Liver (tissue), 3 donors: ENCODE measurements at regions not wholly inside any gene's neighbourhood (a gene's known extent, or its start where the extent isn't known, plus 50 kb on each side); places are given as distances from the start of the nearest gene placed in this dataset.

Experiments
- CTCF ChIP-seq: fragments of 150-350 bp; IDR thresholded peaks from 2 replicates; pipeline ENCODE4 v1.5.1; 2017; ENCODE audit warnings: improper control_type of control experiment, low read depth, low read length; ENCODE audit not compliant: missing input control
- EGR1 ChIP-seq, 2 donors: IDR thresholded peaks; 2 replicates each; pipeline ENCODE4 v1.6.1; 2016 to 2018; ENCODE audit warnings: antibody characterized with exemption in 2 of 2, low read depth in 2 of 2
- GABPA ChIP-seq, 2 donors: IDR thresholded peaks in 1 of 2; conservative IDR thresholded peaks in 1 of 2; 2 replicates each; pipeline ENCODE4 v1.6.1; 2016; ENCODE audit warnings: antibody characterized with exemption in 2 of 2, mild to moderate bottlenecking in 1 of 2, moderate library complexity in 1 of 2
- MAX ChIP-seq: IDR thresholded peaks from 2 replicates; pipeline ENCODE4 v1.6.1; 2016; ENCODE audit warnings: antibody characterized with exemption
- RAD21 ChIP-seq, 2 donors: IDR thresholded peaks; 2 replicates each; pipeline ENCODE4 v1.6.1; 2016; ENCODE audit warnings: antibody characterized with exemption in 2 of 2, mild to moderate bottlenecking in 2 of 2
- REST ChIP-seq: IDR thresholded peaks from 2 replicates; pipeline ENCODE4 v1.6.1; 2016; ENCODE audit warnings: antibody characterized with exemption, mild to moderate bottlenecking
- SP1 ChIP-seq: IDR thresholded peaks from 2 replicates; pipeline ENCODE4 v1.6.1; 2018; ENCODE audit warnings: antibody characterized with exemption, mild to moderate bottlenecking
- TAF1 ChIP-seq: conservative IDR thresholded peaks from 2 replicates; pipeline ENCODE4 v1.6.1; 2016; ENCODE audit warnings: antibody characterized with exemption, mild to moderate bottlenecking
- donor health status: healthy.
- donor health status: healthy.

- TF ChIP-seq CTCF (no peak), TAF1 (no peak), MAX (no peak), RAD21 (IDR thresholded peaks at IDR 0.05) (no peak), EGR1 (IDR thresholded peaks at IDR 0.05; ENCODE audit: low read depth in 2 of 2) (no peak), REST (no peak), SP1 (no peak), GABPA (IDR thresholded peaks at IDR 0.05 in 1 of 2, conservative IDR thresholded peaks at IDR 0.05 in 1 of 2) (no peak)
Observed at GRCh38 chr1:193846876-193847604, 660.6 kb upstream of the B3GALT2 start.
